Lung (tissue), 11 donors: ENCODE measurements at regions not wholly inside any gene's neighbourhood (a gene's known extent, or its start where the extent isn't known, plus 50 kb on each side); places are given as distances from the start of the nearest gene placed in this dataset.

Experiments
- ATAC-seq: fragments of 200-7000 bp; cut with Tn5 transposase; one replicate; pipeline ENCODE4 v1.9.1; 2020; ENCODE audit warnings: moderate number of reproducible peaks; ENCODE audit not compliant: insufficient read depth, low FRiP score
- DNase-seq, 3 donors: peaks; one replicate each; pipeline ENCODE4 v3.0.0-alpha.2; 2013 to 2017
- H3K27ac ChIP-seq, 2 donors: one replicate each; pipeline ENCODE4 v1.5.1; 2013; ENCODE audit warnings: mild to moderate bottlenecking in 2 of 2, moderate library complexity in 2 of 2, control low read depth in 1 of 2, inconsistent platforms in 1 of 2, low read depth in 1 of 2, low read length in 1 of 2
- H3K27me3 ChIP-seq, 3 donors: one replicate each; pipeline ENCODE4 v1.5.1; 2013; ENCODE audit warnings: low read length in 2 of 3; ENCODE audit not compliant: control insufficient read depth in 3 of 3, insufficient read depth in 3 of 3
- H3K36me3 ChIP-seq, 4 donors: one replicate each; pipeline ENCODE4 v1.5.1; 2013; ENCODE audit warnings: low read length in 4 of 4, mild to moderate bottlenecking in 1 of 4, moderate library complexity in 1 of 4; ENCODE audit not compliant: control insufficient read depth in 4 of 4, insufficient read depth in 4 of 4
- H3K4me1 ChIP-seq, 5 donors: one replicate each; pipeline ENCODE4 v1.5.1; 2013; ENCODE audit warnings: low read length in 5 of 5, mild to moderate bottlenecking in 2 of 5, moderate library complexity in 1 of 5; ENCODE audit not compliant: control insufficient read depth in 5 of 5, insufficient read depth in 5 of 5
- H3K4me3 ChIP-seq: one replicate; pipeline ENCODE4 v1.5.1; 2013; ENCODE audit warnings: mild to moderate bottlenecking, control low read depth, moderate library complexity
- H3K9ac ChIP-seq, 2 donors: one replicate each; pipeline ENCODE4 v1.5.1; 2013; ENCODE audit warnings: low read length in 2 of 2, control low read depth in 1 of 2; ENCODE audit not compliant: insufficient read depth in 1 of 2
- H3K9me3 ChIP-seq, 4 donors: one replicate each; pipeline ENCODE4 v1.5.1; 2013; ENCODE audit warnings: low read length in 3 of 4, mild to moderate bottlenecking in 1 of 4, moderate library complexity in 1 of 4; ENCODE audit not compliant: control insufficient read depth in 4 of 4, insufficient read depth in 3 of 4
- WGBS, 2 donors: extraction: QIAGEN DNeasy Blood & Tissue Kit; methylation state at CpG; one replicate each; pipeline ENCODE4 v1.1.7; 2013; 5-methylcytosine and 5-hydroxymethylcytosine counted together
- TF ChIP-seq, protein P1 (sequence below): IDR thresholded peaks from 2 replicates; pipeline ENCODE4 v1.5.1; 2012; ENCODE audit warnings: mild to moderate bottlenecking; ENCODE audit errors: control extremely low read depth, extremely low read depth
- donor health status: control.
- donor health status: control.
- donor health status: Bipolar disorder and iron deficiency.
- donor health status: healthy.
- donor health status: DM: yes; HTN: yes; CAD: no.

GRCh38 chr9:119078015-119078414, 291.2 kb downstream of the BRINP1 start:
- H3K36me3 ChIP-seq = no peaks in the 10 kb centered on the region
- 71 to 94% methylated on average over 1 of the region's 1 CpG for WGBS, 2 donors
- H3K27me3 ChIP-seq = no peaks in the 10 kb centered on the region
- TF ChIP-seq, protein P1, sequence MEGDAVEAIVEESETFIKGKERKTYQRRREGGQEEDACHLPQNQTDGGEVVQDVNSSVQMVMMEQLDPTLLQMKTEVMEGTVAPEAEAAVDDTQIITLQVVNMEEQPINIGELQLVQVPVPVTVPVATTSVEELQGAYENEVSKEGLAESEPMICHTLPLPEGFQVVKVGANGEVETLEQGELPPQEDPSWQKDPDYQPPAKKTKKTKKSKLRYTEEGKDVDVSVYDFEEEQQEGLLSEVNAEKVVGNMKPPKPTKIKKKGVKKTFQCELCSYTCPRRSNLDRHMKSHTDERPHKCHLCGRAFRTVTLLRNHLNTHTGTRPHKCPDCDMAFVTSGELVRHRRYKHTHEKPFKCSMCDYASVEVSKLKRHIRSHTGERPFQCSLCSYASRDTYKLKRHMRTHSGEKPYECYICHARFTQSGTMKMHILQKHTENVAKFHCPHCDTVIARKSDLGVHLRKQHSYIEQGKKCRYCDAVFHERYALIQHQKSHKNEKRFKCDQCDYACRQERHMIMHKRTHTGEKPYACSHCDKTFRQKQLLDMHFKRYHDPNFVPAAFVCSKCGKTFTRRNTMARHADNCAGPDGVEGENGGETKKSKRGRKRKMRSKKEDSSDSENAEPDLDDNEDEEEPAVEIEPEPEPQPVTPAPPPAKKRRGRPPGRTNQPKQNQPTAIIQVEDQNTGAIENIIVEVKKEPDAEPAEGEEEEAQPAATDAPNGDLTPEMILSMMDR = no peak
- H3K4me3 ChIP-seq = no peak overlapping the region
- H3K9me3 ChIP-seq = no peaks in the 10 kb centered on the region
- H3K27ac ChIP-seq = no peak overlapping the region
- no peak for ATAC-seq
- H3K9ac ChIP-seq = no peak overlapping the region
- no peak for DNase-seq
- H3K4me1 ChIP-seq = no peaks in the 10 kb centered on the region

DNA sequence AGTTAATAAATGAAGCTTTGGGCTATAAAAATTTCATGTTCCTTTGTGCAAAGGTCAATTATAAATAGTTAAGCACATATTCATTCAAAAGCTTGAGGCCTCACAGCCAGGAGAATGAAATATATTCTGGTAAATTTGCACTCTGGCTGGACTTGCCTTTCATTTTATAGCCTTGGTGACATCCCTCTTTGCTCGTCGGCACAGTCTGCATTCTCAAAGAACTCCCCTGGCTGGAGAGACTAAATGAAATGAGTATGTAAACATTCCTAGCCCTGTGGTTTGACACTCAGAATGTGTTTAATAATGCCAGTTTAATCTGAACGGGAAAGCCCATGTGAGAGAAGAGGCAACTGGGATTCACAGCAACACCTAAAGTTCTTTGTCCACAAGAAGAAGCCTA, 285.6 kb downstream of the BRINP1 start:
- Histone ChIP-seq H3K27me3 (no peaks in the 10 kb centered on the region), H3K4me3 (no peak overlapping the region), H3K36me3 (no peaks in the 10 kb centered on the region), H3K4me1 (no peaks in the 10 kb centered on the region), H3K27ac (no peak overlapping the region), H3K9ac (no peak overlapping the region), H3K9me3 (peaks cover 0 to 1% (median 0%) of the 10 kb centered on the region in 4 donors)
- TF ChIP-seq, protein P1 = no peak
- no peak for DNase-seq
- no peak for ATAC-seq
- 43 to 62% methylated on average over 3 of the region's 3 CpGs for WGBS, 2 donors

DNA sequence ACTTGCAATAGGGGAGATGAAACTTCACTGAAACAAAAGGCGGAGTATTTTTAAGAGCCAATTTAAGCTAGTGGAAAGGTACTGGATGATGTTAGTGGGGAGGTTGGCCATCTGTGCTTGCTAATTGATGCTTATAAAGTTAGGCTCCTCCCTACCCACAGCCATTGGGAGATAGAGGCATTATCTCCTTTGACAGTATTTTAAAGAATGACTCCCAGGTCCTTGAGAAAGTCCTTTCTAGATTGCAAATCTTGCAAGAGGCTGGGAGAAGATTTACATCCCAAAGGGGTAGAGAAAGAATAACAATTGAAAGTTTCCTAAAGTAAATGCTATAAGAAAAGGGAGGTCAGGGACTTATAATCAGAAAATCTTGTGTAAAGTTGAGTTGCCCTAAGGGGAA, 282.6 kb downstream of the BRINP1 start:
- TF ChIP-seq, protein P1 = no peak
- H3K4me3 ChIP-seq = no peak overlapping the region
- H3K9me3 ChIP-seq = peaks cover 0 to 1% (median 0%) of the 10 kb centered on the region in 4 donors
- no peaks in the 10 kb centered on the region for H3K27me3 ChIP-seq
- no peaks in the 10 kb centered on the region for H3K36me3 ChIP-seq
- ATAC-seq (no peak), DNase-seq (no peak)
- no peak overlapping the region for H3K27ac ChIP-seq
- 98 to 100% methylated on average over 1 of the region's 1 CpG for WGBS, 2 donors
- no peak overlapping the region for H3K9ac ChIP-seq
- H3K4me1 ChIP-seq = no peaks in the 10 kb centered on the region

DNA sequence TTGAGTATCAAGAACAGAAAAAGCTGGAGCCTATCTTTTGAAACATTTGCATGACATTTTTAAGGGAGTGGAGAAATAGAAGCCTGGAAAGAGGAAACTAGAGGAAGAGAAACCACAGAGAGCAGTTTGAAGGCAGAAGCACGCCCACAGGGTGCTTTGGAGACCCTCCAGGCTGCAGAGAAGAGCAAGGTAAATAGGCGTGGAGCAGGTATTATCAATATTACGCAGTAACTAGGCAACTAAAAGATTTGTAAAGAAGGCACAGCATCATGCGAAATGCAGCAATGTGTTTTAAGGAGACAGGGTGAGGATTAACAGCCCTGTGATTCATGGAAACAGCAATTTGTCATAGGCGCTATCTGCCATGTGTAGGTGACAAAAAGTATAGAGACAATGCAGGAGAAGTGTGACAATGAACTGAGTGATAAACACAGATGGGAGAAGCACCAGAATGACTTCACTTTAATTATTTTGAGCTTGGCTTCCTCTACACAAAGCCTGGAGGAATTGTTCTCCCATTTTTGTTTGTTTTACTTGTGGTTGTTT, 281.2 kb downstream of the BRINP1 start:
- H3K9ac ChIP-seq = no peak overlapping the region
- no peaks in the 10 kb centered on the region for H3K36me3 ChIP-seq
- H3K9me3 ChIP-seq = peaks cover 0 to 1% (median 0%) of the 10 kb centered on the region in 4 donors
- no peak overlapping the region for H3K27ac ChIP-seq
- 55 to 64% methylated on average over 5 of the region's 5 CpGs for WGBS, 2 donors
- no peak for ATAC-seq
- H3K4me3 ChIP-seq = no peak overlapping the region
- H3K27me3 ChIP-seq = no peaks in the 10 kb centered on the region
- H3K4me1 ChIP-seq = no peaks in the 10 kb centered on the region
- DNase-seq = no peak
- TF ChIP-seq, protein P1 = no peak
